ENCODE measurements at regions not wholly inside any gene's neighbourhood (a gene's known extent, or its start where the extent isn't known, plus 50 kb on each side); places are given as distances from the start of the nearest gene placed in this dataset.

GRCh38 chr15:77748078-77749064 is 115.7 kb upstream of the LINGO1 start:
- no peak for TF ChIP-seq EP300 (IDR thresholded peaks at IDR 0.05)
- TF ChIP-seq, protein P1, sequence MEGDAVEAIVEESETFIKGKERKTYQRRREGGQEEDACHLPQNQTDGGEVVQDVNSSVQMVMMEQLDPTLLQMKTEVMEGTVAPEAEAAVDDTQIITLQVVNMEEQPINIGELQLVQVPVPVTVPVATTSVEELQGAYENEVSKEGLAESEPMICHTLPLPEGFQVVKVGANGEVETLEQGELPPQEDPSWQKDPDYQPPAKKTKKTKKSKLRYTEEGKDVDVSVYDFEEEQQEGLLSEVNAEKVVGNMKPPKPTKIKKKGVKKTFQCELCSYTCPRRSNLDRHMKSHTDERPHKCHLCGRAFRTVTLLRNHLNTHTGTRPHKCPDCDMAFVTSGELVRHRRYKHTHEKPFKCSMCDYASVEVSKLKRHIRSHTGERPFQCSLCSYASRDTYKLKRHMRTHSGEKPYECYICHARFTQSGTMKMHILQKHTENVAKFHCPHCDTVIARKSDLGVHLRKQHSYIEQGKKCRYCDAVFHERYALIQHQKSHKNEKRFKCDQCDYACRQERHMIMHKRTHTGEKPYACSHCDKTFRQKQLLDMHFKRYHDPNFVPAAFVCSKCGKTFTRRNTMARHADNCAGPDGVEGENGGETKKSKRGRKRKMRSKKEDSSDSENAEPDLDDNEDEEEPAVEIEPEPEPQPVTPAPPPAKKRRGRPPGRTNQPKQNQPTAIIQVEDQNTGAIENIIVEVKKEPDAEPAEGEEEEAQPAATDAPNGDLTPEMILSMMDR (IDR thresholded peaks at IDR 0.05) = no peak
- no peak for TF ChIP-seq POLR2A (IDR thresholded peaks at IDR 0.05)
- no peak for TF ChIP-seq POLR2AphosphoS5 (IDR thresholded peaks at IDR 0.05)
